IMR-90 (cell line): ENCODE measurements at regions not wholly inside any gene's neighbourhood (a gene's known extent, or its start where the extent isn't known, plus 50 kb on each side); places are given as distances from the start of the nearest gene placed in this dataset.
"Not testable (repeated sequence)": the region's sequence is repeated elsewhere in the genome, so short reads cannot be mapped to it uniquely, and the experiment has no call there.

Experiments
- ATAC-seq: fragments of 200-7000 bp; cut with Tn5 transposase; 2 replicates; pipeline ENCODE4 v1.9.1; 2020; ENCODE audit warnings: low read depth, mild to moderate bottlenecking, moderate library complexity
- BruUV-seq: library from RNA; stranded (reverse); fragments of 400-500 nt; replicated peaks from 2 replicates; lab custom pipeline; 2021; lab: Mats Ljungman, UMichigan
- CTCF ChIA-PET: fragments of 300-600 bp; formaldehyde crosslinking; extraction: SDS; loops from one replicate; lab custom pipeline; 2021; ENCODE audit warnings: antibody characterized with exemption; lab: Yijun Ruan, JAX
- POLR2A ChIA-PET: fragments of 300-600 bp; sonication (Branson Sonifier 250); formaldehyde crosslinking; loops from one replicate; lab custom pipeline; 2022; ENCODE audit warnings: antibody characterized with exemption; ENCODE audit not compliant: unreplicated experiment; lab: Charles Lee
- DNase-seq: peaks from one replicate; pipeline ENCODE4 v3.0.0; 2013
- H2AFZ ChIP-seq: replicated peaks from 2 replicates; pipeline ENCODE3; 2013; ENCODE audit warnings: low read length, mild to moderate bottlenecking; ENCODE audit not compliant: poor library complexity
- H2AK5ac ChIP-seq: 2 replicates; pipeline ENCODE4 v1.6.1; 2013; ENCODE audit warnings: low read depth, low read length, inconsistent platforms
- H2AK9ac ChIP-seq: replicated peaks from 2 replicates; pipeline ENCODE3; 2013; ENCODE audit warnings: mild to moderate bottlenecking, low read depth, low read length, moderate library complexity; ENCODE audit not compliant: poor library complexity
- H2BK120ac ChIP-seq: 2 replicates; pipeline ENCODE4 v1.6.1; 2013; ENCODE audit warnings: low read depth, low read length, inconsistent platforms
- H2BK15ac ChIP-seq: 3 replicates; pipeline ENCODE4 v1.6.1; 2013; ENCODE audit warnings: low read depth, low read length, inconsistent platforms
- H2BK20ac ChIP-seq: 2 replicates; pipeline ENCODE4 v1.6.1; 2013; ENCODE audit warnings: low read depth, mild to moderate bottlenecking, inconsistent platforms, low read length, moderate library complexity
- H2BK5ac ChIP-seq: 2 replicates; pipeline ENCODE4 v1.6.1; 2013; ENCODE audit warnings: mild to moderate bottlenecking, low read depth, low read length, inconsistent platforms; ENCODE audit not compliant: poor library complexity, severe bottlenecking
- H3K14ac ChIP-seq: replicated peaks from 2 replicates; pipeline ENCODE4 v1.6.1; 2013; ENCODE audit warnings: low read depth, low read length, inconsistent platforms
- H3K18ac ChIP-seq: 2 replicates; pipeline ENCODE4 v1.6.1; 2013; ENCODE audit warnings: low read depth, low read length, control low read depth
- H3K23ac ChIP-seq: 2 replicates; pipeline ENCODE4 v1.6.1; 2013; ENCODE audit warnings: low read depth, low read length, inconsistent platforms
- H3K27ac ChIP-seq: 2 replicates; pipeline ENCODE4 v1.5.1; 2013; ENCODE audit warnings: mild to moderate bottlenecking, control low read depth, low read length; ENCODE audit not compliant: insufficient read depth
- H3K27me3 ChIP-seq: 2 replicates; pipeline ENCODE4 v1.6.1; 2013; ENCODE audit warnings: low read length; ENCODE audit not compliant: control insufficient read depth, insufficient read depth
- H3K36me3 ChIP-seq: 2 replicates; pipeline ENCODE4 v1.6.1; 2013; ENCODE audit warnings: low read length, mixed read lengths; ENCODE audit not compliant: control insufficient read depth, insufficient read depth
- H3K4ac ChIP-seq: 2 replicates; pipeline ENCODE4 v1.6.1; 2013; ENCODE audit warnings: low read depth, low read length, inconsistent platforms
- H3K4me1 ChIP-seq: 2 replicates; pipeline ENCODE4 v1.6.1; 2013; ENCODE audit warnings: low read length, mixed read lengths; ENCODE audit not compliant: control insufficient read depth, insufficient read depth
- H3K4me2 ChIP-seq: 2 replicates; pipeline ENCODE4 v1.6.1; 2013; ENCODE audit warnings: low read depth, mild to moderate bottlenecking, control low read depth, low read length, moderate library complexity
- H3K4me3 ChIP-seq: 2 replicates; pipeline ENCODE4 v1.5.1; 2013; ENCODE audit warnings: low read depth, mild to moderate bottlenecking, control low read depth, low read length, moderate library complexity; ENCODE audit not compliant: insufficient read depth
- H3K56ac ChIP-seq: 2 replicates; pipeline ENCODE4 v1.6.1; 2013; ENCODE audit warnings: low read length, inconsistent platforms; ENCODE audit not compliant: insufficient read depth; ENCODE audit errors: extremely low read depth
- H3K79me1 ChIP-seq, 2 experiments: 2 replicates each; pipeline ENCODE4 v1.6.1; 2013; ENCODE audit warnings: low read length in 2 of 2, inconsistent platforms in 1 of 2, low read depth in 1 of 2
- H3K9ac ChIP-seq: 2 replicates; pipeline ENCODE4 v1.6.1; 2013; ENCODE audit warnings: low read depth, low read length, control low read depth
- H3K9me1 ChIP-seq: 2 replicates; pipeline ENCODE4 v1.6.1; 2013; ENCODE audit warnings: low read length, inconsistent platforms; ENCODE audit not compliant: insufficient read depth
- H3K9me3 ChIP-seq: 2 replicates; pipeline ENCODE4 v1.6.1; 2013; ENCODE audit warnings: low read length; ENCODE audit not compliant: control insufficient read depth, insufficient read depth
- H4K20me1 ChIP-seq: 2 replicates; pipeline ENCODE4 v1.6.1; 2013; ENCODE audit warnings: low read length, inconsistent platforms; ENCODE audit not compliant: insufficient read depth
- H4K5ac ChIP-seq: 2 replicates; pipeline ENCODE4 v1.6.1; 2013; ENCODE audit warnings: mild to moderate bottlenecking, low read depth, low read length, control low read depth
- H4K8ac ChIP-seq, 2 experiments: 2 replicates each; pipeline ENCODE4 v1.6.1; 2013; ENCODE audit warnings: low read depth in 2 of 2, low read length in 2 of 2, control low read depth in 1 of 2, inconsistent platforms in 1 of 2
- H4K91ac ChIP-seq: 2 replicates; pipeline ENCODE4 v1.6.1; 2013; ENCODE audit warnings: low read depth, low read length, inconsistent platforms; ENCODE audit not compliant: insufficient read depth
- WGBS, 2 experiments: methylation state at CpG; one replicate each; pipeline versions ENCODE4 v1.1.5 to v1.1.7; 2013; ENCODE audit warnings: missing lambda C conversion rate in 2 of 2; ENCODE audit not compliant: insufficient read length in 1 of 2; ENCODE audit errors: extremely low coverage in 2 of 2; 5-methylcytosine and 5-hydroxymethylcytosine counted together
- dilution Hi-C: fragments of 300-500 bp; cut with HindIII; formaldehyde crosslinking; loops from one replicate; pipeline ENCODE4 v1.14.3; 2018; ENCODE audit warnings: low sequenced_read_pairs; ENCODE audit not compliant: unreplicated experiment
- in situ Hi-C: fragments of 300-500 bp; cut with MboI; formaldehyde crosslinking; loops from 3 replicates; pipeline ENCODE4 v1.14.3; 2019; ENCODE audit warnings: low sequenced_read_pairs, inconsistent platforms, mixed read lengths
- intact Hi-C: fragments of 100-400 bp; cut with micrococcal nuclease; formaldehyde crosslinking; loops from 2 replicates; pipeline ENCODE4 v1.10.0; 2022

DNA sequence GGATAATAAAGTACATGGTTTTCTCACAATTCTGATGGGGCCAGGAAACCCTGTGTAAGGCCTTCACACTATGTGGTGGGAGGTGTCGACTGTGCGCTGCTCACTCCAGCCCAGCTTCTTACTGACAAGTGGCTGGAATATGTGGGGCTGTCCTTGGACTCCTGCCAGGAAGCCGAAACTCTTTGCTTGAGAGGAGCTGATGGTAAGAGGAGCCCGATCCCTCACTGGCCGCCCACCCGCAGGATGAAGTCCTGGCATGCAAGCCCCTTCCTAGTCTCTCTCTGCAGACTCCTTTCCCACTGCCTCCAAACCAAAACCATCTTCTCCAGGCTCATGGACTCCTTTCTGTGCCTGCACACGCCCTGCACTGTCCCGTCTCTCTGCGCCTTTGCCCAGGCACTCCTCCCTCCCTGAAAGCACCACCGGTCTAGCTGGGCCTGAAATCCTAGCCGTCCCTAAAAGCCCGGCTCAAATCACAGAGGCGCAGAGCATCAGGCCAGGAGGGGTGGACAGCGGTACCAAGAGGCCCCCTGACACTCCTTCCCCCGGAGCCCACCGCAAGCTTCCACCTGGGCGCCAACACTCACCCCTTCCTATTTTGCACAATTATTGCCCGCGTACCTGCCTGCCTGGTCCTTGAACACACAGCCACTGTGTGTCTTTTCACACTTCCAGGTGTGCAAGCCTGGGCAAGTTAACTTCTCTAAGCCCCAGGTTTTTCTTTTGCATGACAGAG is 125.8 kb upstream of the ZNF746 start:
- Histone ChIP-seq H3K4me3 (peak overlapping the region; percentile 74), H3K9ac (peak overlapping the region; percentile 83), H2AK5ac (peak overlapping the region; percentile 76; the same call in 1 of the 2 replicates), H3K4me2 (peak overlapping the region; percentile 95), H4K8ac (peak overlapping the region in 1 of 2 experiments; percentile 35; a peak in 1 of 4 replicates), H3K4ac (peak overlapping the region; percentile 67), H3K79me1 (peaks cover 24 to 30% of the 10 kb centered on the region in 2 experiments), H3K23ac (peak overlapping the region; percentile 89), H2AFZ (peak overlapping the region; percentile 100), H3K36me3 (peaks cover 21% of the 10 kb centered on the region), H3K56ac (peak overlapping the region; percentile 38; the same call in 1 of the 2 replicates), H3K27ac (peak overlapping the region; percentile 41), H4K20me1 (peaks cover 20% of the 10 kb centered on the region), H2BK5ac (peak overlapping the region; percentile 24), H2AK9ac (peak overlapping the region; percentile 97)
- dilution Hi-C loops, H2BK120ac ChIP-seq, POLR2A ChIA-PET, in situ Hi-C loops, H3K9me3 ChIP-seq, H3K9me1 ChIP-seq, H2BK20ac ChIP-seq, H4K91ac ChIP-seq, H3K27me3 ChIP-seq, H4K5ac ChIP-seq, H3K14ac ChIP-seq, H3K18ac ChIP-seq, H3K4me1 ChIP-seq, BruUV-seq, H2BK15ac ChIP-seq: not testable (repeated sequence)
- peak; percentile 75 for DNase-seq
- intact Hi-C loops: loop anchor here (5.0 to 10.0 kb wide), 4 partner anchors 91 to 361 kb away; partner anchors contain the start of genes ZNF777 and ZNF783
- CTCF ChIA-PET: interaction anchor here (1.0 to 1.3 kb wide), 3 partner anchors 13 to 118 kb away, joined by 3 to 5 read pairs (median 3); no protein-coding TSS in a partner anchor
- WGBS, 2 experiments: no CpG with 5 or more reads among the region's 19 CpGs
- peak; percentile 25 for ATAC-seq
